ENCODE measurements at regions not wholly inside any gene's neighbourhood (a gene's known extent, or its start where the extent isn't known, plus 50 kb on each side); places are given as distances from the start of the nearest gene placed in this dataset.
"Not testable (repeated sequence)": the region's sequence is repeated elsewhere in the genome, so short reads cannot be mapped to it uniquely, and the experiment has no call there.

DNA sequence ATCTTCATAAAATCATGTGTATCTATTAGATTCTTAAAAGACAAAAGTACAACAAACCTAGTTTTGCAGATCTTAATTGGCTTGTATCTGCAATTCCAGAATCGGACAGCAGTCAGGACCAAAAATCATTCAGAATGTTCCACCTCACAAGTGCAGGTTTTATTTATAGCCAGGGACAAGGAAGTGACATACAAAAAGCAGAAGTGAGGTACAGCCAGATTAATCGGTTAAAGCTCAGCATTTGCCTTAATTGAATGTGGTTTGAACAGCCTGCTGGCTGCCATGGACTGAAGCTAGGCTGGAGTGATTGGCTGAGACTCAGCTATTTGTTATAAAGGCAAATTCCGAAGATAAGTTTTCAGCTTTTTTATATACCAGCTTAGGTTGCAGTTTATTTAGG, 932.6 kb downstream of the C4orf33 start:
- no peak overlapping the region for H3K27ac ChIP-seq
- no peak for DNase-seq (ENCODE audit: low read depth, low spot score)

DNA sequence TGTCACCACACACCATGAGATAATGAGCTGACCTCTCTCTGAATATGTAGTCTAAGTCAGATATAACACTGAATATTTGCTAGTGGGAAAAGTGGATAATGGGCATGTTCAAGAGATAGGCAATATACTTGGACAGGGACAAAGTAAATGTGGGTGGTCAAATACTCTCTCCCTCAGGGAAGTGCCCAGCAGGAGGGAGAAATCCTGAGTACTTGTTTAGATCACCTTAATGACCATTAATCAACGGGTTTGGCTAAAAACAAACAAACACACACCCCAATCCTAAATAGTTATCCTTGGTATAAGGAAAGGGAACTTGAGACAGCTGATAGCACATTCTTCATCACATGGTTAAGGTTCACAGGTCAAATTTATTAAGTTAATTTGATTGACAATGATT, 933.5 kb downstream of the C4orf33 start:
- DNase-seq (ENCODE audit: low read depth, low spot score) = no peak
- H3K27ac ChIP-seq = no peak overlapping the region

DNA sequence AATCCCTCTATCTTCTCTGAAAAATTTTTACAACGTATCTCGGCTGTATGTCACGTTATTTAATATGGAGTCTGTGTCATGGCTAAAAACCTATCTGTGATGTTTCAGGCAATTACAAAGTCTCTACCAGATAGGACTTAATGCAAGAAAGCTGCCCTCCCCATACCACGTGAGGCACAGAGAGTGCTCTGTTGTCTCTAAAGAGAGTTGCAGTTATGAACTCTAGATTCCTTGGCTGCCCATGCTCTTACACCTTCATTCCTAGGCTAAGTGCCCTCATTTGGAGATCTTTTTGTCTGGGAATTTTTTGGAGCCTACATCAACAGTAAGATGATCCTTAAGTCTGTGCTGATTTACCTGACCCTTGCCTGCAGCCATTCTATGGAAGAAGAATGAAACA, 935.9 kb downstream of the C4orf33 start:
- no peak overlapping the region for H3K27ac ChIP-seq
- no peak for DNase-seq (ENCODE audit: low read depth, low spot score)

DNA sequence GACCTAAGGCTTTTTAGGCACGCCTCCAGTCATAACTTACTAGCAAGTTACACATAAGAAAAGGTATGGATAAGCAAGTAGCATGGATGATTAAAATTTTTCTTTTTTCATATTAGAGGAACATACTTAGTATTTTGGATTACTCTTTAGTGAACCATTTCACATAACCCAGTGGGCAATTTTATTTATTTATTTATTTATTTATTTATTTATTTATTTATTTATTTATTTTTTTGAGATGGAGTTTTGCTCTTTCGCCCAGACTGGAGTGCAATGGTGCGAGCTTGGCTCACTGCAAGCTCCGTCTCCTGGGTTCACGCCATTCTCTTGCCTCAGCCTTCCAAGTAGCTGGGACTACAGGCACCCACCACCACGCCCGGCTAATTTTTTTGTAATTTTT, 937.7 kb downstream of the C4orf33 start:
- DNase-seq (ENCODE audit: low read depth, low spot score); H3K27ac ChIP-seq: not testable (repeated sequence)

DNA sequence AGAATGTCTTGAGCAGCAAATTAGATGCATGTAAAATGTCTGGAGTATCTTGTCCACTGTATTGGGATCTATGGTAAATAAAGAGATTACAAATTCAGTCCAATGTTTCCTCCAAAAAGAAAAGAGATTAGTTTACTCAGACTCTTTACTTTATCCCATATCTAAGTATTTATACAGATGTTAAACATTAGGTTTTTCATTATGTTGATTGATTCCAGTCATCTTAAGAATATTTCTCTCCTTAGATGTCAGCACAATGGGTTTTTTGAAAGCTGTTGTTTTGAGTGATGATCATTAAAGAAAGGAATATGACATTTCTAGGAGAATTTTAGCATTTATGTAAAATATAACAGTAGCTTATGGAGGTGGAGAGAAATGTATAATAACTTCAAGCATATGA, 938.9 kb downstream of the C4orf33 start:
- no peak overlapping the region for H3K27ac ChIP-seq
- DNase-seq (ENCODE audit: low read depth, low spot score) = no peak

DNA sequence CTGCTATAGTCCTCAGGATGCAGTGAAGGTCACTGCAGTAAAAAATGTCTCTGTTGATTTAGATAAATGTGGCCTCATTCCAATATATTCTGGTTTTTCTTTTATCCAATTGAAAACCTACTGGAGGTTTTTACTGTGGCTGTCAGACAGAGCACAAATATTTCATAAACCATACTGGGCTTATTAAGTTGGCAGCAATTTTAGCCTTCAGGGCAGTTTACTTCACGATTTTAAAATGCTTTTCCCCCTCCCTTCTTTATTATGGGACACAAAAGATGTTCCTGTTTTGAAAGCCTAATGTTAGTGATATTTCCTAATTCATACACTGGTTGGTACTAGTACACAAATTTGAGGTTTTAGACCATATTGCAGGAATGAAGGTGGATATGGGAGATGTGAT, 939.4 kb downstream of the C4orf33 start:
- H3K27ac ChIP-seq = no peak overlapping the region
- DNase-seq (ENCODE audit: low read depth, low spot score) = no peak

DNA sequence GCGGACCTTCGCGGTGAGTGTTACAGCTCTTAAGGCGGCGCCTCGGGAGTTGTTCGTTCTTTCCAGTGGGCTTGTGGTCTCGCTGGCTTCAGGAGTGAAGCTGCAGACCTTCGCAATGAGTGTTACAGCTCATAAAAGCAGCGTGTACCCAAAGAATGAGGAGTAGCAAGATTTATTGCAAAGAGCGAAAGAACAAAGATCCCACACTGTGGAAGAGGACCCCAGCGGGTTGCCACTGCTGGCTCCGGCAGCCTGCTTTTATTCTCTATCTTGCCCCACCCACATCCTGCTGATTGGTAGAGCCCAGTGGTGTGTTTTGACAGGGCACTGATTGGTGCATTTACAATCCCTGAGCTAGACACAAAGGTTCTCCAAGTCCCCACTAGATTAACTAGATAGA, 941.9 kb downstream of the C4orf33 start:
- H3K27ac ChIP-seq; DNase-seq (ENCODE audit: low read depth, low spot score): not testable (repeated sequence)

DNA sequence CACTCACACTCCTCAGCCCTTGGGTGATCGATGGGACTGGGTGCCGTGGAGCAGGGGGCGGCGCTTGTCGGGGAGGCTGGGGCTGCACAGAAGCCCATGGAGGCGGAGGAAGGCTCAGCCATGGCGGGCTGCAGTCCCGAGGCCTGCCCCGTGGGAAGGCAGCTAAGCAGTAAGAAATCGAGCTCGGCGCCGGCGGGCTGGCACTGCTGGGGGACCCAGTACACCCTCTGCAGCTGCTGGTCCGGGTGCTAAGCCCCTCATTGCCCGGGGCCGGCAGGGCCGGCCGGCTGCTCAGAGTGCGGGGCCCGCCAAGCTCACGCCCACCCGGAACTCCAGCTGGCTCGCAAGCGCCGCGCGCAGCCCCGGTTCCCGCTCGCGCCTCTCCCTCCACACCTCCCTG, 942.6 kb downstream of the C4orf33 start:
- DNase-seq (ENCODE audit: low read depth, low spot score); H3K27ac ChIP-seq: not testable (repeated sequence)

DNA sequence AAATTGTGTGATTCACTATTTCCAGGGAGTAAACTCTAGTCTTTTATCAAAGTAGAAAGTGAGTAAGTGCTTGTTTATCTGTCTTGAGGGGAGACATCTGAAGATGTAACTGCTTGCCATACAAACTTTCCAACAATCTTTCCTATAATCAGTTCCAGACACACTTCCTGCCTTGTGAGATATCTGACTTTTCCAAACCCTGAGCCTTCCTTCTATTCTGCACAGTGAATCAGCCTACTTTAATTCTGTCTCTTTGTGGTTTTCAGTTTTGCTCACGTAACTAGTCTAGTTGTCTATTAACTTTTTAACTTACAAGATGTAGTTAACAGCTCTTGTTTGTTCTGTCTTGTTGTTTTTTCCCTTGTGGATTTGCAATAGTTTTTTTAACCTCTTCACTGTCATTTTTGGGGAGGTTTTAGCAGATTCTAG, 947.8 kb downstream of the C4orf33 start:
- no peak overlapping the region for H3K27ac ChIP-seq
- DNase-seq (ENCODE audit: low read depth, low spot score) = no peak

DNA sequence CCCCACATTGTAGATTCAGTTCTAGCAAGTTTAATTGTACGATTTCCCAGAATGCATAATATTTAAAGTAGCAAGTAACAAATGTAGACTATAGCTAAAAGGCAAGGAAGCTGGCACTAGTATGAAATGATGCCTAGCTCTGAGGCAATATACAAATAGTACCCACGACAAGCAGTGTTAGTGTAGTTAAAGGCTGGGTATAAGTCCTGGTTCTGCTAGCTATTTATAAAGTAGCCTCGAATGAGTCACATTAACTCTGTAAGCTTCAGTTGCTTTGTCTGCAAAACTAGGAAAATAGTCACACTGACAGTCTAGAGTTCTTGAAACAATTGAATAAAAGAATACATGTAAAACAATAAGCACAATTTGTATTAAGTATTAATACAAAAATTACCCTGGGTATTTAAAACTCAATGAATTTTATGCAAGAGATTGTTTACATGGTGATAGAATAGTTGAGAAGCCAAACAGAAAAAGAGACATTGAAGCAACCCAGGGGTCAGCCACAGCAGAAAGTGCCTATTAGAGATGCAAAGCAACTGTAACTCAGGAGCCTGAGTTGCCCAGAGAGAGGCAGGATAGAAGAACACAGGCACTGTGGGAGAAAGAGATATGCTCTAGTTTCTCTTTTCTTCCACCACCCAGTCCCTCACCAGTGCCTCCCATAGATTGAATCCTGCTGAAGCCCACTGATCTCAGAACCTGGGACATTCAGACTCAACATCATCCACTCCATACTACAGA, 949.0 kb downstream of the C4orf33 start:
- no peak for DNase-seq (ENCODE audit: low read depth, low spot score)
- no peak overlapping the region for H3K27ac ChIP-seq

DNA sequence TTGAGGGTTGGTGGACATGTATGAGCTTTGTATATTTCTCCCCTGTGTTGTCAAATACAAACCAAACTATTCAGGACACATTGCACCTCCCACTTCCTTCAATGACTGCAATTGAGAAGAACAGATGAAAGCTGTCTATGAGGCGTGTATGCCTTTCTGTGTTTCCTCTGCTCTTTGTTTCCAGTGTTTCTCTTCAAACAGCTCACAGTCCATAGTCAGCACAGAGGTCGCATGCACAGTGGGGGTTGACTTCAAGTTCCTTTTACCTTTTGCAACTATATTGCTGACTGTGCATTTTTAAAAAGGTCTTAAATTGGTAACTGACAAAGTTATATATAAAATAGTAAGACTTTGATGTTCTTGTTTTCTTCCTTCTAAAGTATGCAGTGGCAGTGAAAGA, 957.8 kb downstream of the C4orf33 start:
- no peak for DNase-seq (ENCODE audit: low read depth, low spot score)
- no peak overlapping the region for H3K27ac ChIP-seq

DNA sequence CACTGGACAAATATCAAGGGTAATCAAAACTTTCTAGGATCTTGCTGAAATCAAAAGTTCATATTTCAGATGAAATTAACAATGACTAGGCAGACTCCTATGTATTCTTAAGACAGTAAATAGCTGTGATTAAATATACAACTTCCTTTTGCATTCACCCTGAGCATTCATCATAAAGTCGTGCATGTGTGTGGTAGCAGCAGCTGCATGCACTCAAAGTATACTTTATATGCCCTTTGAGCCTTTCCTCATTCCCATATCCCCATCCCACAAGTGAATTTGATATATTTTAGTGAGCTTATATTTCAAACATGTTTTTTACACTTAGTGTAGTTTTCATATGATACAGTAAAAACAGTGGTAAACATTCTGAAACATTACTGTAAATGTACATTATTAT, 959.0 kb downstream of the C4orf33 start:
- no peak for DNase-seq (ENCODE audit: low read depth, low spot score)
- H3K27ac ChIP-seq = no peak overlapping the region

DNA sequence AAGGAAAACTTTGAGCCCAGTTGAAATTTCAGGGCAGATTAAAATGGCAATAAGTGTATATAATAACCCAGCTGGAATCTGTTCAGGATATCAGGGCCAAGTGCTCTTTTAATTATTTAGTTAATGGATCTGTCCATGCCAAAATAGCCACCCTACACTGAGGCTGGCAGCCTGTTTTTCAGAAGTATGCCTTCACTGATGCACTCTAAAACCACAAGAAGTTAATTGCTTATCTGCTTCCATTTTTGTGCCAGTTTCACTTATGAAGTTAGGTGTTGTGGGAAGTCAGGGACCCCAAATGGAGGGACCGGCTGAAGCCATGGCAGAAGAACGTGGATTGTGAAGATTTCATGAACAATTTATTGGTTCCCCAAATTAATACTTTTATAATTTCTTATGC, 960.3 kb downstream of the C4orf33 start:
- DNase-seq (ENCODE audit: low read depth, low spot score) = no peak
- H3K27ac ChIP-seq = no peak overlapping the region

DNA sequence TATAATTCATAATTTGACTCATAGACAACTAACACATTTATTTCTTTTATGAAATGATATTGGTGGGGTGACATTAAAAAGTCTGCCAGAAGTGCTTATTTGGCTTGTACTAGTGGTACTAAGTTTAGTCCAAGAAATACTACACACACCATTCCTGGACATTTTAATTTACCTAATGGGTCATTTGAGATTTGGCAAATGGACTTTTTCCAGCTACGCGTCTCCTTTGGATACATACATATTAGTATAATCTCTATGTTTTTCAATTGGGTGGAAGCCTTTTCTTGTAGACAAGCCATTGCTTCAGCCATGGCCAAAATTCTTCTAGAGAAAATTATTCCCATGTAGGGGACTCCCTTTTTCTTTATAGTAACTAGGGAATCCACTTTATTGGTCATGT, 968.5 kb downstream of the C4orf33 start:
- DNase-seq (ENCODE audit: low read depth, low spot score) = no peak
- H3K27ac ChIP-seq = no peak overlapping the region

DNA sequence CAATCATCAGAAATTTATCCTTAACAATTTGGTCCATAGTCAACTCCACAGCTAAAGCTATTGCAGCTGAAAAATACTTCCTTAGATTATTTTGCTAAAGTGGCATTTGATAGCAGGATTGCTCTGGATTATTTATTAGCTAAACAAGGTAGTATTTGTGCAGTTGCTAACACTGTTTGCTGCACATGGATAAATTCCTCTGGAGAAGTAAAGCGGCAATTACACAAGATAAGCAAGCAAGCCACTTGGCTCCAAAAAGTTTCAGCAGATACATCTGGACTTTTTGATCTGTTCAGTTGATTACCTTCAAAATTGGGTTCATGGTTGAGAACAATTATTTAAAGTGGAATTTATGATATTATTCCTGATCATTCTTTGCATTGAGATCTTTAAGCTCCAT, 971.5 kb downstream of the C4orf33 start:
- no peak overlapping the region for H3K27ac ChIP-seq
- no peak for DNase-seq (ENCODE audit: low read depth, low spot score)

DNA sequence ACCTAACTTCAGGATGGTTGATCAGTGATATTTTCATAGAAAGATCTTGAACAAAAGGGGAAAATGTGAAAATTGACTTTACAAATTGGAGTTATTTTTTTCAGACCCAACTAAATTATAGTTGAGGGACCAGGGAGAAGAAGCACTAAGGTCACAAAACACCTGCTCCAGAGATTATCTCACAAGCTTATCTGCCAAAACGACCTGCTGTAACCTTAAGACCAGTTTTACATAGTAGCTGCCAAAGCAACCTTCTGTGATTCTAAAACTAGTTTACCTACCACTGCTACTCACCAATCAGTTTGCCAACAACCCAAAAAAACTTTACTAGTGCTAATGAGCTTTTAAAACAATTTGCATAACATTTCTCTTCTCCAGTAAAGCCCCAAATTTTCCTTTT, 972.1 kb downstream of the C4orf33 start:
- no peak for DNase-seq (ENCODE audit: low read depth, low spot score)
- no peak overlapping the region for H3K27ac ChIP-seq

DNA sequence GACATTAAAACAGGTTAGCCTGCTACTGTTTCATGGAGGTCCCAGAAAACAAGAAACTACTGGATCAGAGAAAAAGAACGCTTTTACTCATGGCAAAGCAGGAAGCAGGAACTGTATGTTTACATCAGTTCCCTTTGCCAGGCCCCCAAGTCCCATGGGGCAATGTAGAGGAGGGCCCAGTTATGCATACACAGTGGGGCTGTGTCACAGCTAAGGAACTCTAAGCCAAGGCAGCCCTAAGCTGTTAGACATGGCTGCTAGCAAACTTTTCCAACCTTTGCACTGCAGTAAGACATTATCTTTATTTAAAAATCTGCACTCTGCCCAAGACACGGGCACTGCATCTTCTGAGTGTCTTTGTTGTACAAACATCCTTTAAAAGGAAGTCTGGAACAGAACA, 975.8 kb downstream of the C4orf33 start:
- H3K27ac ChIP-seq = no peak overlapping the region
- no peak for DNase-seq (ENCODE audit: low read depth, low spot score)

DNA sequence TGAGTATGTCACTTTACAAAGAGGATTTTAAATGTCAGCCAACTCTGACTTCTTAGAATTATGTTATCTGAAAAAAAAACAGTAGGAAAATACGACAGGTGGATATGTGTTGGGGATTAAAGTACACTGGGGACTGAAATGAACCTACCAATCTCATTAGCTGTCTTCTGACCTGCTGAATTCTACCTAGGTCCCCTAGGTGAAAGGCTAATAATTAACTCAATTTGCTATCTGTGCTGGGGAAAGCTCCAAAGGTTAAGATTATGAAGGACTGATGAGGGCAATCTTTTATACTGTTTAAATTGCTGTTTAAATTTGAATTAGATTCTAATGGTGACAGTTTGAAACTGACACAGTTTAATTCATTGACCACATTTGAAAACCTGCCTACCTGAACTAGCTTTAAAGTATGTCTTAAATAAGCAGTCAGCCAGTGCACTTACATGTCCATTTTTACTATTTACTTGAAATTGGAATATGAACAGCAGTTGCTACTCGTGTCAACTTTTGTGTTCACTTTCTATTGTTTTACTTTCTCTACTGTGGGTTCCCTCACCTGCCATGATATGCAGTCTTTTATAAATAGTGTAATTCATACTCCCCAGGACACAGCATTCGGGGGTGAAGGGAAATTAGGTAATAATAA, 977.3 kb downstream of the C4orf33 start:
- no peak overlapping the region for H3K27ac ChIP-seq
- no peak for DNase-seq (ENCODE audit: low read depth, low spot score)

DNA sequence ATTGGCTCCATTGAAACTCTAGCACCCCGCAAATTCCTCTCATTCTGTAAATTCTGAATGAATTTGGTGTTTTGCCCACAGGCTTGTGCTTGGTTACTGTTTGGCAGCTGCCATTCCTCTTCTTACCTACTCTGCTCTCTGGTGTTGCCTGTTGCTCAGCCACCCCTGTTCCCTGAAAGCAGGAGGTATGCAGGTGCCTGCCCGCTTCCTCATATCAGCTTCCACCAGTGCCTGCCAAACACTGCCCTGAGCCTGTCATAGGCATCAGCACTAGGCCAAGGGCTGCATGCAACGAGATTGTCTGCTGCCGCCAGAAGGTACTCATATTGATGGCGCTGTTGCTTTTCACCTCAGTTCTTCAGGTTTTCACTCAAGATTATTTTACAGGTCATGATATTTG, 978.1 kb downstream of the C4orf33 start:
- no peak overlapping the region for H3K27ac ChIP-seq
- no peak for DNase-seq (ENCODE audit: low read depth, low spot score)

DNA sequence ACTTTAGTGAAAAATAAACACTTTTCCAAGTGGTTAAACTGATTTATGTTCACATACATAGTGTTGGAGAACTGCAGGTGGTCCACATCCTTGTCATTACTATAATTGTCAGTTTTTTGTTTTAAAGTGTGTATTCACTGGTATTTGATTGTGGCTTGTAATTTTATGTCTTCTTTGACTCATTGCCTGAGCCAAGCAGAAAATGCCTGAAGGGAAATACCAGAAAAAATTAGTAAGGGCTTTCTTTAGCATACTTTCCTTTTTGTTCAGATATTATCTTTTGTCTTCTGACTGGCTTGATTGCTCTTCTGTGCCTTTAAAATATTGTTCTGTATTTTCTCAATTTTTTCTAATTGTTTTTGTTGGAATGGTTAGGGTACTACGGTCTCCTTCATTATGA, 981.3 kb downstream of the C4orf33 start:
- H3K27ac ChIP-seq = no peak overlapping the region
- no peak for DNase-seq (ENCODE audit: low read depth, low spot score)

DNA sequence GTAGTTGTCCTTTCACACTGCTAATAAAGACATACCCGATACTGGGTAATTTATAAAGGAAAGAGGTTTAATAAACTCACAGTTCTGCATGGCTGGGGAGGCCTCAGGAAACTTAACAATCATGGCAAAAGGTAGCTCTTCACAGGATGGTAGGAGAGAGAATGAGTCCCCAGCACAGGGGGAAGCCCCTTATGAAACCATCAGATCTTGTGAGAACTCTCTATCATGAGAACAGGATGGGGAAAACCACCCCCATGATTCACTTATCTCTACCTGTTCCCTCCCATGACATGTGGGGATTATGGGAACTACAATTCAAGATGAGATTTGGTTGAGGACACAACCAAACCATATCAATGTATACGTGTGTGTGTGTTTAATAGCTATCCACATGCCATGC, 983.1 kb downstream of the C4orf33 start:
- DNase-seq (ENCODE audit: low read depth, low spot score); H3K27ac ChIP-seq: not testable (repeated sequence)

DNA sequence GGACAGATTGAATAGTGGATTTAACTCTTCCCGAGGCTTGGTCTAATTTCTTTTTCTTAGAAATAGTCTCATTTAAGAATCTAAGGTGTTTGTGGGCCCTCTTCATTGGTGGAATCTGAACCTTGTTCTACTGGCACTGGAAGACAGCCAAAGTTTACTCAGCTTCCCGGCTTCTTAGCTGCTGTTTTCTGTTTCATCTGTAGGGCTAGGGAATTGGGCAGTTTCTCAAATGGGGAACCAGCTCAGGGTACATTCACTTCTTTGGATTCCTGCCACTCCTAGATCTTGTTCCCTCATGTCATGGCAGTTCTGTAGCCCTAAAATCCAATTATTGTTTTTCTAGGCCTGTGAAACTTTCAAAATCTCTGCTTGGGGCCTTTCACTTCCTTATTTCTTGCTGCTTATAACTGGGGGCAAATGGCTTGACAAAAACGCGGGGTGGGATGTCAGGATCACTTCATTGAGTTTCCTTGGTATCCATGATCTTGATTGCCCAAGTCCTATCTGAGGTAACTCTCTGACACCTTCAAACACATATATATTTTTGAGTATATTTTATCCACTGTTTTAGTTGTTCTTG, 985.0 kb downstream of the C4orf33 start:
- no peak for DNase-seq (ENCODE audit: low read depth, low spot score)
- H3K27ac ChIP-seq = no peak overlapping the region
